ENCODE measurements at regions not wholly inside any gene's neighbourhood (a gene's known extent, or its start where the extent isn't known, plus 50 kb on each side); places are given as distances from the start of the nearest gene placed in this dataset.

GRCh38 chr1:82483146-82483545, 682.4 kb downstream of the ADGRL2 start:
- no peak overlapping the region for H3K4me3 ChIP-seq (ENCODE audit: low read depth, low read length)
- TF ChIP-seq, protein P1, sequence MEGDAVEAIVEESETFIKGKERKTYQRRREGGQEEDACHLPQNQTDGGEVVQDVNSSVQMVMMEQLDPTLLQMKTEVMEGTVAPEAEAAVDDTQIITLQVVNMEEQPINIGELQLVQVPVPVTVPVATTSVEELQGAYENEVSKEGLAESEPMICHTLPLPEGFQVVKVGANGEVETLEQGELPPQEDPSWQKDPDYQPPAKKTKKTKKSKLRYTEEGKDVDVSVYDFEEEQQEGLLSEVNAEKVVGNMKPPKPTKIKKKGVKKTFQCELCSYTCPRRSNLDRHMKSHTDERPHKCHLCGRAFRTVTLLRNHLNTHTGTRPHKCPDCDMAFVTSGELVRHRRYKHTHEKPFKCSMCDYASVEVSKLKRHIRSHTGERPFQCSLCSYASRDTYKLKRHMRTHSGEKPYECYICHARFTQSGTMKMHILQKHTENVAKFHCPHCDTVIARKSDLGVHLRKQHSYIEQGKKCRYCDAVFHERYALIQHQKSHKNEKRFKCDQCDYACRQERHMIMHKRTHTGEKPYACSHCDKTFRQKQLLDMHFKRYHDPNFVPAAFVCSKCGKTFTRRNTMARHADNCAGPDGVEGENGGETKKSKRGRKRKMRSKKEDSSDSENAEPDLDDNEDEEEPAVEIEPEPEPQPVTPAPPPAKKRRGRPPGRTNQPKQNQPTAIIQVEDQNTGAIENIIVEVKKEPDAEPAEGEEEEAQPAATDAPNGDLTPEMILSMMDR (IDR thresholded peaks at IDR 0.05; ENCODE audit: low read depth, low read length) = no peak
- DNase-seq (ENCODE audit: low read depth, low spot score) = no peak
- in situ Hi-C loops (cut with HindIII; ENCODE audit: low sequenced_read_pairs) = no loop called here

DNA sequence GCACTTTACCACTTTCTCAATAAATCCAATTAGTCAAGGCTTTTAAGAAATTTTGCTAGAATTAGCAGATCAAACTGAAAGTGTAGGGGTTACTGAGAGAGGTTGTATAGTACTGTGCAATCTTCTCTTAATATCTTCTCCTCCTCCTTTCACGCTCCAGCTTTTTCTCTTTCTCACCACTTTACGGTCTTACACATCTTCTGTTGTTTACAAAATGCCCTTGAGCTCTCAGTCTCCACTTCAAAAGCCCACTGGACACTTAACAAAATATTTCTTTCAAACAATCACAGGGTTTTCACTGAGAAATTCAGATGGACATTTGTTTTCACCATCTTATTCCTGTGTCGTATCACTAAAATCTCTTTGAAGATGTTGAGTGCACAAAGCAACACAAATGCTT, 678.2 kb downstream of the ADGRL2 start:
- in situ Hi-C loops (cut with HindIII; ENCODE audit: low sequenced_read_pairs) = no loop called here
- TF ChIP-seq, protein P1 (IDR thresholded peaks at IDR 0.05; ENCODE audit: low read depth, low read length) = no peak
- no peak overlapping the region for H3K4me3 ChIP-seq (ENCODE audit: low read depth, low read length)
- no peak for DNase-seq (ENCODE audit: low read depth, low spot score)

DNA sequence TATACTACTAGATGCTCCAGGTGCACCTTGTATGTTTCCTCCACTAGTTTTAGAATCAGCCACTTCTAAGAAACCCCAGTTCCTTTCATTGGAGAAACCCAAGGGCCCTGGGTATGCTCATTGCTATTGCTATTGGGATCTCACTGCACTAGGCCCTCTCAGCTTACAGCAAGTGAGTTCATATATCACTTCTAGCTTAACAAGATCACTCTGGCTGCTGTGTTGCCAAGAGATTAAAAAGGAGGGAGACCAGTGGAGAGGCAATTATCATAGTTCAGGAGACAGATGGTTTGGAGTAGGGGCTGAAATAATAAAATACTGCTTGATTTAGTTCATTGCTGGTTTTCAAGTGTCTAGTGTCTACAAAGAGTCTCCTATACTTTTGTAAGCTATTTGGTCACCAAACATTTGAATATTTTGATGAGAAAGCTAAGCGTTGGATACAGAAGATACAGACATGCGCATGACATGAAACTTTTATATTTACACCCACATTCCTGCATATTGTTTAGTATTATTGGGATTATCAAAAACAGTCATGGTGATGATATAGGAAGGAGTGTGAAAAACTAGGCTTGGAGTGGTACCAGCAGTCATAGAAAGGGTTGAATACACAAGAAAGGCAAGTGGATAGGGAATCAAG, 671.9 kb downstream of the ADGRL2 start:
- DNase-seq (ENCODE audit: low read depth, low spot score) = no peak
- in situ Hi-C loops (cut with HindIII; ENCODE audit: low sequenced_read_pairs) = no loop called here
- TF ChIP-seq, protein P1 (IDR thresholded peaks at IDR 0.05; ENCODE audit: low read depth, low read length) = no peak
- no peak overlapping the region for H3K4me3 ChIP-seq (ENCODE audit: low read depth, low read length)

DNA sequence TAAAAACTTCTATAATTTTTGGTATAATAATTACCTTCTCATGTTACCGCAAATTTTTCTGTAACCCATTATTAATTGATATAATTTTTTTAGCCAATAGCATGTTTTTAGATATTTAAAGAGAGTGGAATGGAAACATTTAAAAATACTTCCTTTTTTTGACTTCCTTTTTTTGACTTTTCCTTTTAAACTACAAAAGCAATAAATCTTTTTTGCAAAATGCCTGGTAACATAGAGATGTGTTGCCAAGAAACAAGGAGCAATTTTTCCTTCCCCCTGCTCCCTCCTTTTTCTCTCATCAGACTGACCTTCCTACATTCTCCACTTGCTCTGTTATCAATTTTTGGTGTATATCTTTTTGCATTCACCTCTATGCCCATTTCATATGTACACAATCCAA, 666.2 kb downstream of the ADGRL2 start:
- TF ChIP-seq, protein P1 (IDR thresholded peaks at IDR 0.05; ENCODE audit: low read depth, low read length) = no peak
- DNase-seq (ENCODE audit: low read depth, low spot score) = no peak

GRCh38 chr1:82466416-82466815, 665.7 kb downstream of the ADGRL2 start:
- in situ Hi-C loops (cut with HindIII; ENCODE audit: low sequenced_read_pairs) = no loop called here
- H3K4me3 ChIP-seq (ENCODE audit: low read depth, low read length) = no peak overlapping the region
- TF ChIP-seq, protein P1 (IDR thresholded peaks at IDR 0.05; ENCODE audit: low read depth, low read length) = no peak
- DNase-seq (ENCODE audit: low read depth, low spot score) = no peak

More for the DNA sequence above, 666.2 kb downstream of the ADGRL2 start:
- in situ Hi-C loops (cut with HindIII; ENCODE audit: low sequenced_read_pairs) = no loop called here
- H3K4me3 ChIP-seq (ENCODE audit: low read depth, low read length) = no peak overlapping the region

- no peak overlapping the region for H3K4me3 ChIP-seq (ENCODE audit: low read depth, low read length)
- in situ Hi-C loops (cut with HindIII; ENCODE audit: low sequenced_read_pairs) = no loop called here
- TF ChIP-seq, protein P1 (IDR thresholded peaks at IDR 0.05; ENCODE audit: low read depth, low read length) = no peak
- peak; percentile 18 for DNase-seq (ENCODE audit: low read depth, low spot score)
Measured at GRCh38 chr1:82465024-82465423, 664.3 kb downstream of the ADGRL2 start.

Data from astrocyte of the spinal cord (primary cell).